Kidney epithelial cell (primary cell): ENCODE measurements at regions not wholly inside any gene's neighbourhood (a gene's known extent, or its start where the extent isn't known, plus 50 kb on each side); places are given as distances from the start of the nearest gene placed in this dataset.

ENCODE experiments used
- DNase-seq: peaks from one replicate; pipeline ENCODE4 v3.0.0-alpha.2; 2010; ENCODE audit warnings: low read depth
- H3K27me3 ChIP-seq: 2 replicates; pipeline ENCODE4 v1.6.0; 2011; ENCODE audit warnings: low read length; ENCODE audit not compliant: control insufficient read depth, insufficient read depth
- H3K36me3 ChIP-seq: 2 replicates; pipeline ENCODE4 v1.5.1; 2011; ENCODE audit warnings: low read length; ENCODE audit not compliant: control insufficient read depth, insufficient read depth
- H3K4me3 ChIP-seq: 2 replicates; pipeline ENCODE4 v1.5.1; 2011; ENCODE audit warnings: low read depth, mild to moderate bottlenecking, control low read depth, low read length
- TF ChIP-seq, protein P1 (sequence below): IDR thresholded peaks from 2 replicates; pipeline ENCODE4 v1.5.1; 2011; ENCODE audit warnings: mild to moderate bottlenecking, moderate library complexity, low read length, control low read depth, inconsistent platforms; ENCODE audit not compliant: insufficient read depth, poor library complexity, severe bottlenecking

DNA sequence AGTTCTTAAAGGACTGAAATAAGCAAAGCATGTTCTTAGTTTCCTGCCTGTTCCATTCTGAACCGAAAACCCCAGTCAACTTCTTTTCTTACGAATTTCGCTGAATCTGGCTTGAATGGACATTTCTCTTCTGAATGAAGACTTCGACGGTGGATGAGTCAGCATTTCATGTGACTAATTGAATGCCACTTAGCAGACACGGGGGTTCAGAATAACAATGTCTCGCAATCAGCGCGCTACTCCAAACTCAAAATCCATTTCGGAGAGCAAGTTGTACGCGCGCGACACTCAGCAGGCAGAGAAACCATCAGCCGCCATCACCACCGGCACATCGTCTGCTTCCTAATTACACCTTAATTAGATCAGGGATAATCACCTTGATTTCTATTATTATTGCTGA, 239.0 kb upstream of the KLF6 start:
- DNase-seq: no peak
- Histone ChIP-seq H3K4me3 (no peak overlapping the region), H3K27me3 (no peaks in the 10 kb centered on the region), H3K36me3 (no peaks in the 10 kb centered on the region)
- TF ChIP-seq, protein P1, sequence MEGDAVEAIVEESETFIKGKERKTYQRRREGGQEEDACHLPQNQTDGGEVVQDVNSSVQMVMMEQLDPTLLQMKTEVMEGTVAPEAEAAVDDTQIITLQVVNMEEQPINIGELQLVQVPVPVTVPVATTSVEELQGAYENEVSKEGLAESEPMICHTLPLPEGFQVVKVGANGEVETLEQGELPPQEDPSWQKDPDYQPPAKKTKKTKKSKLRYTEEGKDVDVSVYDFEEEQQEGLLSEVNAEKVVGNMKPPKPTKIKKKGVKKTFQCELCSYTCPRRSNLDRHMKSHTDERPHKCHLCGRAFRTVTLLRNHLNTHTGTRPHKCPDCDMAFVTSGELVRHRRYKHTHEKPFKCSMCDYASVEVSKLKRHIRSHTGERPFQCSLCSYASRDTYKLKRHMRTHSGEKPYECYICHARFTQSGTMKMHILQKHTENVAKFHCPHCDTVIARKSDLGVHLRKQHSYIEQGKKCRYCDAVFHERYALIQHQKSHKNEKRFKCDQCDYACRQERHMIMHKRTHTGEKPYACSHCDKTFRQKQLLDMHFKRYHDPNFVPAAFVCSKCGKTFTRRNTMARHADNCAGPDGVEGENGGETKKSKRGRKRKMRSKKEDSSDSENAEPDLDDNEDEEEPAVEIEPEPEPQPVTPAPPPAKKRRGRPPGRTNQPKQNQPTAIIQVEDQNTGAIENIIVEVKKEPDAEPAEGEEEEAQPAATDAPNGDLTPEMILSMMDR: no peak

GRCh38 chr10:4022473-4022872, 237.5 kb upstream of the KLF6 start:
- Histone ChIP-seq H3K36me3 (no peaks in the 10 kb centered on the region), H3K4me3 (no peak overlapping the region), H3K27me3 (no peaks in the 10 kb centered on the region)
- TF ChIP-seq, protein P1: no peak
- no peak for DNase-seq

DNA sequence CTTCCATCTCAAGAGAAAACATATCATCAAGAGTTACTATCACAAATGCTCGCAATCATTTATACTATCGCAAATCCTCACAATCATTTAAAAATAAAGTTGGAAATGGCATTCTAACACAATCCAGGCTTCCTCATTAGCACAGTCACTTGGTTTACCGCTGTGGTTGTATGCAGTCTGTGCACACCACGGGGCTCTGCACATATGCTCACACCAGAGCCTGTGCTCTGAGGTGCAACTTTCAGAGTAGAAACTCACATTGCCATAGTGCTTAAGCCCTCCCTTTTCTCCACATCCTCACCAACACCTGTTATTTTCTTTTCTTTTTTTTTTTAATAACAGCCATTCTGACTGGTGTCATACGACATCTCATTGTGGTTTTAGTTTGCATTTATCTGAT, 235.6 kb upstream of the KLF6 start:
- TF ChIP-seq, protein P1: no peak
- Histone ChIP-seq H3K36me3 (no peaks in the 10 kb centered on the region), H3K27me3 (no peaks in the 10 kb centered on the region), H3K4me3 (no peak overlapping the region)
- no peak for DNase-seq

- DNase-seq: no peak
- TF ChIP-seq, protein P1: no peak
These were observed 233.1 kb upstream of the KLF6 start for GRCh38 chr10:4018054-4018511.

GRCh38 chr10:4017336-4017735, 232.3 kb upstream of the KLF6 start:
- DNase-seq: no peak
- no peaks in the 10 kb centered on the region for H3K27me3 ChIP-seq
- no peak overlapping the region for H3K4me3 ChIP-seq
- no peaks in the 10 kb centered on the region for H3K36me3 ChIP-seq
- TF ChIP-seq, protein P1: no peak

More at GRCh38 chr10:4018054-4018511, 233.1 kb upstream of the KLF6 start:
- Histone ChIP-seq H3K27me3 (no peaks in the 10 kb centered on the region), H3K36me3 (no peaks in the 10 kb centered on the region), H3K4me3 (no peak overlapping the region)

- no peaks in the 10 kb centered on the region for H3K36me3 ChIP-seq
- no peaks in the 10 kb centered on the region for H3K27me3 ChIP-seq
- no peak for DNase-seq
- H3K4me3 ChIP-seq: no peak overlapping the region
- TF ChIP-seq, protein P1: no peak
These were observed 231.3 kb upstream of the KLF6 start for GRCh38 chr10:4016214-4016740.
